ENCODE measurements at regions not wholly inside any gene's neighbourhood (a gene's known extent, or its start where the extent isn't known, plus 50 kb on each side); places are given as distances from the start of the nearest gene placed in this dataset.

DNA sequence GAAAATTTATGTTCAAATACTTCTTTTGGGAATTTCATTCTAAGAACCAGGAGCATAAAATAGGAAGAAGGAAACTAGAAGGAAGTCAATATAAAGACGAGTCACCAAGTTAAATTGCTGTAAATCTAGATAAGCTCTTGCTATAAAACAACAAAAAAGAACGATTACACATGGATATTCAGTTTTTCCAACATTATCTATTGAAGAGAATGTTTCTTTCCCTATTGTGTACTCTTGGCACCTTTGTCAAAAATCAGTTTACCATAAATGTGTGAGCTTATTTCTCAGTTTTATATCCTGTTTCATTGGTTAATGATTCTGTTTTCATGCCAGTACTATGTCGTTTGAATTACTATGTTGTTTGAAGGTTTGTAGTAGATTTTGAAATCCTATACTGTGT lies 536.3 kb upstream of the MKI67 start:
- H3K27ac Mint-ChIP-seq, result no peak overlapping the region

GRCh38 chr10:128664729-128665128 lies 538.5 kb upstream of the MKI67 start:
- Mint-ChIP-seq H3K27ac (no peak overlapping the region), H3K9me3 (peaks cover 13% of the 10 kb centered on the region), H3K4me1 (no peaks in the 10 kb centered on the region), H3K27me3 (peaks cover 12% of the 10 kb centered on the region), H3K36me3 (ENCODE audit: low read depth) (no peaks in the 10 kb centered on the region), H3K4me3 (no peak overlapping the region)
- ATAC-seq (replicated peaks), result no peak

More for the DNA sequence above, 536.3 kb upstream of the MKI67 start:
- Mint-ChIP-seq H3K4me3 (no peak overlapping the region), H3K36me3 (ENCODE audit: low read depth) (no peaks in the 10 kb centered on the region), H3K27me3 (peaks cover 12% of the 10 kb centered on the region), H3K9me3 (peaks cover 13% of the 10 kb centered on the region), H3K4me1 (no peaks in the 10 kb centered on the region)
- ATAC-seq (replicated peaks), result no peak

GRCh38 chr10:128675405-128675804 lies 549.2 kb upstream of the MKI67 start:
- no peak overlapping the region for H3K4me3 Mint-ChIP-seq
- peaks cover 4% of the 10 kb centered on the region for H3K9me3 Mint-ChIP-seq
- no peaks in the 10 kb centered on the region for H3K36me3 Mint-ChIP-seq (ENCODE audit: low read depth)
- H3K4me1 Mint-ChIP-seq, result no peaks in the 10 kb centered on the region
- peaks cover 3% of the 10 kb centered on the region for H3K27me3 Mint-ChIP-seq
- no peak for ATAC-seq (replicated peaks)
- no peak overlapping the region for H3K27ac Mint-ChIP-seq

- peaks cover 4% of the 10 kb centered on the region for H3K9me3 Mint-ChIP-seq
- H3K4me3 Mint-ChIP-seq, result no peak overlapping the region
- no peaks in the 10 kb centered on the region for H3K4me1 Mint-ChIP-seq
- H3K27me3 Mint-ChIP-seq, result peaks cover 3% of the 10 kb centered on the region
- no peak for ATAC-seq (replicated peaks)
- H3K27ac Mint-ChIP-seq, result no peak overlapping the region
- H3K36me3 Mint-ChIP-seq (ENCODE audit: low read depth), result no peaks in the 10 kb centered on the region
Observed at GRCh38 chr10:128680116-128680515, 553.9 kb upstream of the MKI67 start.

DNA sequence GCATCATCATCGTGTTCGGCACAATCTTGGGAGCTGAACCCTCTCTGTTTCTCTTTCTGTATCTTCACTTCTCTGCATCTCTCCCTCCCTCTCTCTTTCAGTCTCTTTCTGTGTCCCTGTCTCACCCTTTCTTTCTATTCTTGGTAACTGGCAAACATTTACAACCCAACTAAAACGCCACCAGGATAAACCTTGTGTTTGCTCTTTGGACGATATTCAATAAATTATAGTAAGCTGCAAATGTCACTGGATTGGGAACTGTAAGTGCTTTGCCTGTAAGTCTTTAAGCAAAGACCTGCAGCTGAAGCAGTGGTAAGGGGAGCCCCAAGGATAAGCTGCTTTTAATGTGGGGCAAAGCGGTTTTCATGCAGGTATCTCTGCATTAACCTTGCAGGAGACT lies 558.0 kb upstream of the MKI67 start:
- no peaks in the 10 kb centered on the region for H3K4me1 Mint-ChIP-seq
- H3K4me3 Mint-ChIP-seq, result no peak overlapping the region
- no peaks in the 10 kb centered on the region for H3K27me3 Mint-ChIP-seq
- no peaks in the 10 kb centered on the region for H3K36me3 Mint-ChIP-seq (ENCODE audit: low read depth)
- no peak for ATAC-seq (replicated peaks)
- H3K27ac Mint-ChIP-seq, result no peak overlapping the region
- peaks cover 3% of the 10 kb centered on the region for H3K9me3 Mint-ChIP-seq

- no peak overlapping the region for H3K4me3 Mint-ChIP-seq
- no peaks in the 10 kb centered on the region for H3K27me3 Mint-ChIP-seq
- H3K9me3 Mint-ChIP-seq, result no peaks in the 10 kb centered on the region
- no peaks in the 10 kb centered on the region for H3K36me3 Mint-ChIP-seq (ENCODE audit: low read depth)
- no peak for ATAC-seq (replicated peaks)
- no peak overlapping the region for H3K27ac Mint-ChIP-seq
- H3K4me1 Mint-ChIP-seq, result no peaks in the 10 kb centered on the region
Observed at GRCh38 chr10:128686630-128687278, 560.5 kb upstream of the MKI67 start.

- no peaks in the 10 kb centered on the region for H3K27me3 Mint-ChIP-seq
- no peak overlapping the region for H3K4me3 Mint-ChIP-seq
- no peaks in the 10 kb centered on the region for H3K9me3 Mint-ChIP-seq
- ATAC-seq (replicated peaks), result no peak
- no peaks in the 10 kb centered on the region for H3K4me1 Mint-ChIP-seq
- H3K36me3 Mint-ChIP-seq (ENCODE audit: low read depth), result no peaks in the 10 kb centered on the region
- H3K27ac Mint-ChIP-seq, result no peak overlapping the region
Observed at GRCh38 chr10:128687408-128687807, 561.2 kb upstream of the MKI67 start.

DNA sequence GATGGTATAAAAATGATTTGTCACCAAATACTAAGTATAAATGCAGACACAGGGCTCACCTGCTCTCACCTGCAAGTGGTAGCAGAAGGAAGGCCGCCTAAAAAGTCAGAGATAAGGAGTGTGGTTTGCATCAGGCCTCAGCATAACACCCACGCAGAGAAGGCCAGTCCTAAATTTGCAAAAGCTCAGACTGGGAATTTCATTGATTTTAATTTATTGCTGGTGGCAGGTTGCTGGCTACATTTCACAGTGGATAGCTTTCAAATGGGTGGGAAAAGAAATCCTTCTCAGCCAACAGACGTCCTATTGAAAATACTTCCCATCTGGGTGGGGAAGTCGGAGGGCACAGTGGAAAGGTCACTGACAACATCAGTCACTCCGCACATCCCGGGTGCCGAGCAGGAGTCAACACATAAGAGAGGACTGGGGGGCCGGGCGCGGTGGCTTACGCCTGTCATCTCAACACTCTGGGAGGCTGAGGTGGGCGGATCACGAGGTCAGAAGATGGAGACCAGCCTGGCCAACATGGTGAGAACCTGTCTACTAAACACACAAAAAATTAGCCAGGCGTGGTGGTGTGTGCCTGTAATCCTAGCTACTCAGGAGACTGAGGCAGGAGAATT lies 561.8 kb upstream of the MKI67 start:
- Mint-ChIP-seq H3K9me3 (no peaks in the 10 kb centered on the region), H3K4me3 (no peak overlapping the region), H3K27me3 (no peaks in the 10 kb centered on the region), H3K27ac (no peak overlapping the region), H3K36me3 (ENCODE audit: low read depth) (no peaks in the 10 kb centered on the region), H3K4me1 (no peaks in the 10 kb centered on the region)
- ATAC-seq (replicated peaks), result no peak

DNA sequence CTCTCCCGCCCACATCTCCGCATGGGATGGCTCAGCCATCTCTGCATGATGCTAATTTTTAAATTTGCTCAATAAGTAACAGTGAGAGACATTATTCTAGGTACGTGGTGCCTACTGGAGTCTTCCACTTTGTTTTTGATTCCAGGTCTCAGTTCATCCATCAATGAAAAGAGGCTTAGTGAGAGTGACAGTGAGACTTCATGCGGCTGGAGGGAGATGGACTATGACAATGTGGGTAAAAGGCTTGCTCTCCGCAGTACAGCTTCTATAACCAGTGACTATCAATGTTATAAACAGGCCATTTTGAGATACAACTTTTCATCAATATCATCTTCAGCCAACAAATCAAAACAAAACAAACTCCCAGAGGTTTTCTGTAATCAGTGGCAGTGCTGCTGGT lies 563.4 kb upstream of the MKI67 start:
- H3K4me3 Mint-ChIP-seq, result no peak overlapping the region
- no peaks in the 10 kb centered on the region for H3K36me3 Mint-ChIP-seq (ENCODE audit: low read depth)
- H3K9me3 Mint-ChIP-seq, result no peaks in the 10 kb centered on the region
- no peaks in the 10 kb centered on the region for H3K4me1 Mint-ChIP-seq
- no peak for ATAC-seq (replicated peaks)
- H3K27me3 Mint-ChIP-seq, result no peaks in the 10 kb centered on the region
- no peak overlapping the region for H3K27ac Mint-ChIP-seq

GRCh38 chr10:128693493-128694131 lies 567.4 kb upstream of the MKI67 start:
- Mint-ChIP-seq H3K9me3 (no peaks in the 10 kb centered on the region), H3K4me3 (no peak overlapping the region), H3K27me3 (no peaks in the 10 kb centered on the region), H3K4me1 (no peaks in the 10 kb centered on the region), H3K27ac (no peak overlapping the region), H3K36me3 (ENCODE audit: low read depth) (no peaks in the 10 kb centered on the region)
- ATAC-seq (replicated peaks), result no peak

DNA sequence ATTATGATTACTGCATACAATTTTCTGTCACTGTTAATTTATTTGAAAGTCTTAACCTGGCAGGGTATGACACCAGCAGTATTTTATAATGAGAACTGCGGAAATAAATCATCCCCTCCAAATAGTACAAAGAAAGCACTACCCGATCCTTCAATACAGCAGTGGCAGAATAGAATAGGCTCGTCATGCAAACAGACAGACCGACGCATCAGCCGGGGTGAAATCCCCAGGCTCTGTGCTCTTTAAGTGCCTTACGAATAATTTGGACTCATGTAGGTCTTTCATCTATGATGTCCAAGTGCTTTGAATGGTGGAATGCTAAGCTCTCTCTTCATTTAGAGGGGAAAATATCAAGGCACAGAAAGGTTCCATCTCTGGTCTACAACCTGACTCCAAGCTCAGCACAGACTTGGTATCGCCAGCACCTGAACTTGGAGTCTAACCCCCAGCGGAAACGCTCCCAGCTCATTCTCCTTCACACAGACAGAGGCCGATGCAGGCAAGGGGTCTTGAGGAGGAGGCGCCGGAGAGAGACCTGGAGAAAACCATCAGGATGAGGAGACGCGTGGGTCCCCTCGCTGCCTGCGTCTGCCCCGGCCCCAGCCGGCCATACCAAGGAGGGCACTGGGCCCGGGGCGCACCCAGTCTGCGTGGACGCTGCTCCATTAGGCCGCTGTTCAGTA lies 568.1 kb upstream of the MKI67 start:
- ATAC-seq (replicated peaks), result no peak
- H3K27me3 Mint-ChIP-seq, result no peaks in the 10 kb centered on the region
- no peaks in the 10 kb centered on the region for H3K4me1 Mint-ChIP-seq
- H3K9me3 Mint-ChIP-seq, result no peaks in the 10 kb centered on the region
- no peak overlapping the region for H3K4me3 Mint-ChIP-seq
- H3K36me3 Mint-ChIP-seq (ENCODE audit: low read depth), result no peaks in the 10 kb centered on the region
- no peak overlapping the region for H3K27ac Mint-ChIP-seq

- Mint-ChIP-seq H3K36me3 (ENCODE audit: low read depth) (no peaks in the 10 kb centered on the region), H3K9me3 (no peaks in the 10 kb centered on the region), H3K27ac (no peak overlapping the region), H3K27me3 (no peaks in the 10 kb centered on the region), H3K4me3 (no peak overlapping the region), H3K4me1 (no peaks in the 10 kb centered on the region)
- ATAC-seq (replicated peaks), result no peak
Observed at GRCh38 chr10:128694851-128695725, 568.9 kb upstream of the MKI67 start.

DNA sequence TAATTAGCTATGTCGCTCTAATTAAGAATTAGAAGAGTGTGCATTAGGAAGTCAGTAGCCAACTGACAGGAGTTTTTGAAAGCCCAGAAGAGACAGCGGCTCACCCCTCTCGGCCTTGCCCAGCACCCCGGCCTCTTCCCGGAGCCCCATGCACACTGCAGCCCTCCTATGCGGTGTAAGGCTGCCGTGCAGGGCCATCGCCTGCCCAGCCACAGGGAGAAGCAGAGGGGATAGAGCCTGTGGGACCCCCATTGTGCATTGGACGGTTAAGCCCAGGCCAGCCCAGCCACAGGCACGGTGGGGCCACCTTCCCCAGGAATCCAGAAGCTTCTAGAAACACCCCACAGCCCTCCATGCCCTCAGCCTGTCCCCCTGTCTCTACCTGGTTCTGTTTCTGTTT lies 569.7 kb upstream of the MKI67 start:
- H3K9me3 Mint-ChIP-seq, result no peaks in the 10 kb centered on the region
- no peaks in the 10 kb centered on the region for H3K36me3 Mint-ChIP-seq (ENCODE audit: low read depth)
- no peak overlapping the region for H3K27ac Mint-ChIP-seq
- no peaks in the 10 kb centered on the region for H3K4me1 Mint-ChIP-seq
- no peaks in the 10 kb centered on the region for H3K27me3 Mint-ChIP-seq
- no peak for ATAC-seq (replicated peaks)
- H3K4me3 Mint-ChIP-seq, result no peak overlapping the region

- ATAC-seq (replicated peaks), result no peak
- no peaks in the 10 kb centered on the region for H3K36me3 Mint-ChIP-seq (ENCODE audit: low read depth)
- H3K27me3 Mint-ChIP-seq, result no peaks in the 10 kb centered on the region
- no peak overlapping the region for H3K4me3 Mint-ChIP-seq
- no peak overlapping the region for H3K27ac Mint-ChIP-seq
- H3K4me1 Mint-ChIP-seq, result no peaks in the 10 kb centered on the region
- no peaks in the 10 kb centered on the region for H3K9me3 Mint-ChIP-seq
Observed at GRCh38 chr10:128697437-128697836, 571.2 kb upstream of the MKI67 start.
